ENCODE measurements at regions not wholly inside any gene's neighbourhood (a gene's known extent, or its start where the extent isn't known, plus 50 kb on each side); places are given as distances from the start of the nearest gene placed in this dataset.

DNA sequence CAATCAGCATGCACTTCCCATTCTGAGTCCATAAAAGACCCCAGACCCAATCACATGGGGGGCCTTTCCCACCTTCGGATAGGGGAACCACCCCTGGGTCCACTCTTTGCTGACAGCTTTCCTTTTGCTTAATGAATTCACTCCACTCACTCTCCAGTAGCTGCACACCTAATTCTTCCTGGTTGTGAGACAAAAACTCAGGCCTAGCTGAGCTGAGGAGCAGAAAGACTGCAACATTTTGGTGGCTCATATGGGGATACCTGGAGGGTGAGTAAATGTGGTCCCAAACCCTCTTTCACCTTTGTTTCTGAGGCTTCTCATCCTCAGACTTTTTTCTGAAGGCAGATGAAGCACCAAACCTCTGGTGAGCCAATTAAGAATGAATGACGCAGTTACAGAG is 138.1 kb downstream of the WDR11 start:
- H2AFZ ChIP-seq (ENCODE audit: insufficient read depth, low read depth, low read length, poor library complexity, severe bottlenecking), result no peak overlapping the region
- H3K4me3 ChIP-seq (ENCODE audit: control extremely low read depth in 1 of 5, extremely low read depth in 1 of 5, insufficient read depth in 1 of 5, low read depth in 2 of 5, low read length in 4 of 5), result no peak overlapping the region
- no peak overlapping the region for H3K27ac Mint-ChIP-seq
- peaks cover 0 to 4% of the 10 kb centered on the region in 2 donors for H3K4me1 ChIP-seq (ENCODE audit: control insufficient read depth in 2 of 2, insufficient read depth in 2 of 2, low read length in 2 of 2)
- WGBS (ENCODE audit: insufficient coverage), result 89% methylated on average over 2 of the region's 2 CpGs
- ATAC-seq (ENCODE audit: low read depth) (no peak), DNase-seq (no peak)
- ChIA-PET POLR2A (no interaction called here), CTCF (no interaction called here)
- intact Hi-C loops (cut with micrococcal nuclease), result no loop called here
- no peak overlapping the region for H3K4me3 Mint-ChIP-seq
- no peaks in the 10 kb centered on the region for H4K20me1 ChIP-seq (ENCODE audit: control insufficient read depth, insufficient read depth, low read length, poor library complexity, severe bottlenecking)
- peaks cover 0 to 33% (median 0%) of the 10 kb centered on the region in 3 donors for H3K9me3 ChIP-seq (ENCODE audit: control extremely low read depth in 1 of 3, control insufficient read depth in 2 of 3, insufficient read depth in 1 of 3, low read length in 2 of 3)
- no peak overlapping the region for H3K4me2 ChIP-seq (replicated peaks; ENCODE audit: low read depth, low read length, poor library complexity, severe bottlenecking)
- no peak overlapping the region for H3K9ac ChIP-seq (ENCODE audit: low read length)
- no peak overlapping the region for H3K27ac ChIP-seq (ENCODE audit: low read length in 2 of 2)
- H3K27me3 ChIP-seq (replicated peaks in 1 of 4; ENCODE audit: control extremely low read depth in 1 of 4, control insufficient read depth in 3 of 4, insufficient read depth in 4 of 4, low read length in 3 of 4), result no peaks in the 10 kb centered on the region
- no peak for TF ChIP-seq EZH2 (IDR thresholded peaks at IDR 0.05; ENCODE audit: borderline replicate concordance, insufficient read depth, low read depth, low read length, poor library complexity, severe bottlenecking)
- TF ChIP-seq, protein P1, sequence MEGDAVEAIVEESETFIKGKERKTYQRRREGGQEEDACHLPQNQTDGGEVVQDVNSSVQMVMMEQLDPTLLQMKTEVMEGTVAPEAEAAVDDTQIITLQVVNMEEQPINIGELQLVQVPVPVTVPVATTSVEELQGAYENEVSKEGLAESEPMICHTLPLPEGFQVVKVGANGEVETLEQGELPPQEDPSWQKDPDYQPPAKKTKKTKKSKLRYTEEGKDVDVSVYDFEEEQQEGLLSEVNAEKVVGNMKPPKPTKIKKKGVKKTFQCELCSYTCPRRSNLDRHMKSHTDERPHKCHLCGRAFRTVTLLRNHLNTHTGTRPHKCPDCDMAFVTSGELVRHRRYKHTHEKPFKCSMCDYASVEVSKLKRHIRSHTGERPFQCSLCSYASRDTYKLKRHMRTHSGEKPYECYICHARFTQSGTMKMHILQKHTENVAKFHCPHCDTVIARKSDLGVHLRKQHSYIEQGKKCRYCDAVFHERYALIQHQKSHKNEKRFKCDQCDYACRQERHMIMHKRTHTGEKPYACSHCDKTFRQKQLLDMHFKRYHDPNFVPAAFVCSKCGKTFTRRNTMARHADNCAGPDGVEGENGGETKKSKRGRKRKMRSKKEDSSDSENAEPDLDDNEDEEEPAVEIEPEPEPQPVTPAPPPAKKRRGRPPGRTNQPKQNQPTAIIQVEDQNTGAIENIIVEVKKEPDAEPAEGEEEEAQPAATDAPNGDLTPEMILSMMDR (IDR thresholded peaks at IDR 0.05), result no peak
- peaks cover 10% of the 10 kb centered on the region for H3K27me3 Mint-ChIP-seq
- peaks cover 2% of the 10 kb centered on the region for H3K4me1 Mint-ChIP-seq
- no peaks in the 10 kb centered on the region for H3K79me2 ChIP-seq (ENCODE audit: control insufficient read depth, insufficient read depth, low read length)
- H3K36me3 ChIP-seq (replicated peaks in 1 of 2; ENCODE audit: control extremely low read depth in 1 of 2, control insufficient read depth in 1 of 2, extremely low read depth in 1 of 2, insufficient read depth in 2 of 2, low read length in 1 of 2), result no peaks in the 10 kb centered on the region
- peaks cover 9% of the 10 kb centered on the region for H3K9me3 Mint-ChIP-seq (ENCODE audit: insufficient read depth)

DNA sequence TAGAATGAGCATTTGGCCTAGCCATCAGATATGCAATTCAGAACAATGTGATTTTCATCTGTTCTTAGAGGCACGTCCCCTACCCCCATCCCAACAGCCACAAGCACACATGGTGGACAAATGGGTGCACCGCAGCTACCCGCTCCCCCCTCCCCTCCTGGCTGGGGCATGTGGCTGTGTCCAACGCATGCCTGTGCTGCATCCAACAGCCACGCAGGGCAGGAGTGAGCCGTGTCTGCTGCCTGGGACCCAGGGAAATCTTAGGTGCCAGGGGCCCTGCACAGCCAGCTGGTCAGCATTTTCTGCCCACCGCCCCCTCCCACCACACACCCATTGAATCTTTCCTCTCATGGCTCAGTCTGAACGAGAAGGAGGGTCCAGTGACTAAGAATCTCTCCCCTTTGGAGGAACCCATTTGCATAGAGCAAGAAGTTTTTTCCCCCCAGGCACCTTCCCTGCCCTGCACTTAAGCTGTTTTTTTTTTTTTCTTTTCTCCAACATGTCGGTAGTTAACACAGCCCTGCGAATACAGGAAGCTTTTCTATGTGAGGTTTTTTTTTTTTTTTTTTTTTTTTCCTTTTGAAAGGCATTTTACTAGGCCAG is 138.9 kb downstream of the WDR11 start:
- H3K27me3 ChIP-seq (replicated peaks in 1 of 4; ENCODE audit: control extremely low read depth in 1 of 4, control insufficient read depth in 3 of 4, insufficient read depth in 4 of 4, low read length in 3 of 4), result no peaks in the 10 kb centered on the region
- H3K4me3 Mint-ChIP-seq, result no peak overlapping the region
- TF ChIP-seq EZH2 (IDR thresholded peaks at IDR 0.05; ENCODE audit: borderline replicate concordance, insufficient read depth, low read depth, low read length, poor library complexity, severe bottlenecking), result no peak
- TF ChIP-seq, protein P1 (IDR thresholded peaks at IDR 0.05), result no peak
- no peaks in the 10 kb centered on the region for H4K20me1 ChIP-seq (ENCODE audit: control insufficient read depth, insufficient read depth, low read length, poor library complexity, severe bottlenecking)
- H3K36me3 ChIP-seq (replicated peaks in 1 of 2; ENCODE audit: control extremely low read depth in 1 of 2, control insufficient read depth in 1 of 2, extremely low read depth in 1 of 2, insufficient read depth in 2 of 2, low read length in 1 of 2), result no peaks in the 10 kb centered on the region
- peaks cover 2% of the 10 kb centered on the region for H3K4me1 Mint-ChIP-seq
- H3K27me3 Mint-ChIP-seq, result peaks cover 5% of the 10 kb centered on the region
- H3K4me3 ChIP-seq (ENCODE audit: control extremely low read depth in 1 of 5, extremely low read depth in 1 of 5, insufficient read depth in 1 of 5, low read depth in 2 of 5, low read length in 4 of 5), result no peak overlapping the region
- no peak overlapping the region for H2AFZ ChIP-seq (ENCODE audit: insufficient read depth, low read depth, low read length, poor library complexity, severe bottlenecking)
- H3K4me1 ChIP-seq (ENCODE audit: control insufficient read depth in 2 of 2, insufficient read depth in 2 of 2, low read length in 2 of 2), result peaks cover 0 to 4% of the 10 kb centered on the region in 2 donors
- H3K9me3 Mint-ChIP-seq (ENCODE audit: insufficient read depth), result peaks cover 9% of the 10 kb centered on the region
- no peak overlapping the region for H3K9ac ChIP-seq (ENCODE audit: low read length)
- H3K27ac Mint-ChIP-seq, result no peak overlapping the region
- H3K27ac ChIP-seq (ENCODE audit: low read length in 2 of 2), result no peak overlapping the region
- 88% methylated on average over 8 of the region's 10 CpGs for WGBS (ENCODE audit: insufficient coverage)
- H3K4me2 ChIP-seq (replicated peaks; ENCODE audit: low read depth, low read length, poor library complexity, severe bottlenecking), result no peak overlapping the region
- peaks cover 0 to 32% (median 0%) of the 10 kb centered on the region in 3 donors for H3K9me3 ChIP-seq (ENCODE audit: control extremely low read depth in 1 of 3, control insufficient read depth in 2 of 3, insufficient read depth in 1 of 3, low read length in 2 of 3)
- ChIA-PET POLR2A (no interaction called here), CTCF (no interaction called here)
- ATAC-seq (ENCODE audit: low read depth), result no peak
- intact Hi-C loops (cut with micrococcal nuclease), result no loop called here
- DNase-seq, result no peak
- no peaks in the 10 kb centered on the region for H3K79me2 ChIP-seq (ENCODE audit: control insufficient read depth, insufficient read depth, low read length)

Measured in B cell (primary cell).